ELR (cell line): ENCODE measurements at regions not wholly inside any gene's neighbourhood (a gene's known extent, or its start where the extent isn't known, plus 50 kb on each side); places are given as distances from the start of the nearest gene placed in this dataset.
"Not testable (repeated sequence)": the region's sequence is repeated elsewhere in the genome, so short reads cannot be mapped to it uniquely, and the experiment has no call there.

Experiments
- DNase-seq: peaks from one replicate; pipeline ENCODE4 v3.0.0-alpha.2; 2015; ENCODE audit warnings: low read depth

- no peak for DNase-seq
Measured at GRCh38 chr6:73943411-73943810, 247.4 kb downstream of the CD109 start.

- peak; percentile 82 for DNase-seq
Measured at GRCh38 chr6:73942592-73943186, 246.7 kb downstream of the CD109 start.

- DNase-seq = peak; percentile 25
Measured at GRCh38 chr6:73941892-73942291, 245.9 kb downstream of the CD109 start.

- DNase-seq = no peak
Measured at GRCh38 chr6:73937805-73938204, 241.8 kb downstream of the CD109 start.

GRCh38 chr6:73932866-73933265 is 236.9 kb downstream of the CD109 start:
- DNase-seq = no peak

GRCh38 chr6:73929405-73929804 is 233.4 kb downstream of the CD109 start:
- peak; percentile 16 for DNase-seq

GRCh38 chr6:73927421-73927820 is 231.4 kb downstream of the CD109 start:
- DNase-seq = no peak

- DNase-seq = not testable (repeated sequence)
Measured at GRCh38 chr6:73925703-73926102, 229.7 kb downstream of the CD109 start.

- no peak for DNase-seq
Measured at GRCh38 chr6:73923905-73924485, 228.0 kb downstream of the CD109 start.

GRCh38 chr6:73903155-73903554 is 207.2 kb downstream of the CD109 start:
- no peak for DNase-seq

GRCh38 chr6:73901986-73902385 is 206.0 kb downstream of the CD109 start:
- no peak for DNase-seq

GRCh38 chr6:73901311-73901710 is 205.3 kb downstream of the CD109 start:
- no peak for DNase-seq

- peak; percentile 17 for DNase-seq
Measured at GRCh38 chr6:73898599-73898998, 202.6 kb downstream of the CD109 start.

- DNase-seq = no peak
Measured at GRCh38 chr6:73893696-73894095, 197.7 kb downstream of the CD109 start.

GRCh38 chr6:73888050-73888449 is 192.0 kb downstream of the CD109 start:
- no peak for DNase-seq

- no peak for DNase-seq
Measured at GRCh38 chr6:73885393-73885792, 189.4 kb downstream of the CD109 start.

GRCh38 chr6:73884540-73884939 is 188.5 kb downstream of the CD109 start:
- no peak for DNase-seq

- DNase-seq = no peak
Measured at GRCh38 chr6:73879501-73880293, 183.7 kb downstream of the CD109 start.

- no peak for DNase-seq
Measured at GRCh38 chr6:73878403-73878802, 182.4 kb downstream of the CD109 start.
